Kasumi-1 (cell line): ENCODE measurements at regions not wholly inside any gene's neighbourhood (a gene's known extent, or its start where the extent isn't known, plus 50 kb on each side); places are given as distances from the start of the nearest gene placed in this dataset.
"Not testable (repeated sequence)": the region's sequence is repeated elsewhere in the genome, so short reads cannot be mapped to it uniquely, and the experiment has no call there.

ENCODE experiments used
- DNase-seq, 2 experiments: peaks; one replicate each; lab custom pipeline; 2025; lab: John Stamatoyannopoulos, UW

GRCh38 chr1:67482733-67483482 is 52.7 kb upstream of the SERBP1 start:
- no peak for DNase-seq

GRCh38 chr1:67484492-67484891 is 54.3 kb upstream of the SERBP1 start:
- DNase-seq: no peak

GRCh38 chr1:67485046-67485811 is 55.0 kb upstream of the SERBP1 start:
- no peak for DNase-seq

- DNase-seq: peak; percentile 19 to 28
Observed at GRCh38 chr1:67489643-67490042, 59.4 kb upstream of the SERBP1 start.

- DNase-seq: no peak
Observed at GRCh38 chr1:67491280-67491679, 61.1 kb upstream of the SERBP1 start.

GRCh38 chr1:67493148-67493547 is 62.9 kb upstream of the SERBP1 start:
- DNase-seq: no peak

- DNase-seq: no peak
Observed at GRCh38 chr1:67495327-67495726, 65.1 kb upstream of the SERBP1 start.

GRCh38 chr1:67496329-67496728 is 66.1 kb upstream of the SERBP1 start:
- DNase-seq: no peak

GRCh38 chr1:67500413-67500959 is 70.3 kb upstream of the SERBP1 start:
- DNase-seq: peak; percentile 73 to 81

- DNase-seq: no peak
Observed at GRCh38 chr1:67503974-67504373, 73.8 kb upstream of the SERBP1 start.

- DNase-seq: not testable (repeated sequence)
Observed at GRCh38 chr1:67513392-67514294, 83.4 kb upstream of the SERBP1 start.

GRCh38 chr1:67514300-67514699 is 84.1 kb upstream of the SERBP1 start:
- no peak for DNase-seq

GRCh38 chr1:67514786-67515185 is 84.6 kb upstream of the SERBP1 start:
- DNase-seq: no peak

GRCh38 chr1:67515324-67516080 is 85.3 kb upstream of the SERBP1 start:
- DNase-seq: no peak

- no peak for DNase-seq
Observed at GRCh38 chr1:67517046-67517445, 86.8 kb upstream of the SERBP1 start.

- no peak for DNase-seq
Observed at GRCh38 chr1:67522001-67522441, 91.8 kb upstream of the SERBP1 start.

GRCh38 chr1:67522793-67523192 is 92.6 kb upstream of the SERBP1 start:
- no peak for DNase-seq

- DNase-seq: no peak
Observed at GRCh38 chr1:67524143-67525052, 94.2 kb upstream of the SERBP1 start.

- no peak for DNase-seq
Observed at GRCh38 chr1:67525053-67525760, 95.0 kb upstream of the SERBP1 start.

GRCh38 chr1:67528141-67528540 is 97.9 kb upstream of the SERBP1 start:
- no peak for DNase-seq
